Myocyte (in vitro differentiated cells): ENCODE measurements at regions not wholly inside any gene's neighbourhood (a gene's known extent, or its start where the extent isn't known, plus 50 kb on each side); places are given as distances from the start of the nearest gene placed in this dataset.
"Not testable (repeated sequence)": the region's sequence is repeated elsewhere in the genome, so short reads cannot be mapped to it uniquely, and the experiment has no call there.

ENCODE experiments used
- DNase-seq: peaks from one replicate; pipeline ENCODE4 v3.0.0-alpha.2; 2012; ENCODE audit warnings: low read depth

- not testable (repeated sequence) for DNase-seq
Measured at GRCh38 chr2:156254637-156255067, 77.9 kb downstream of the NR4A2 start.

- DNase-seq, result no peak
Measured at GRCh38 chr2:156253765-156254164, 78.8 kb downstream of the NR4A2 start.

GRCh38 chr2:156242874-156243273 lies 89.6 kb downstream of the NR4A2 start:
- DNase-seq, result no peak

- DNase-seq, result no peak
Measured at GRCh38 chr2:156237558-156237957, 95.0 kb downstream of the NR4A2 start.

GRCh38 chr2:156229724-156230362 lies 102.7 kb downstream of the NR4A2 start:
- no peak for DNase-seq

GRCh38 chr2:156223328-156223727 lies 109.2 kb downstream of the NR4A2 start:
- DNase-seq, result not testable (repeated sequence)

GRCh38 chr2:156221703-156222102 lies 110.8 kb downstream of the NR4A2 start:
- no peak for DNase-seq

- DNase-seq, result no peak
Measured at GRCh38 chr2:156219491-156220100, 112.9 kb downstream of the NR4A2 start.

- DNase-seq, result no peak
Measured at GRCh38 chr2:156215656-156216055, 116.9 kb downstream of the NR4A2 start.

- DNase-seq, result no peak
Measured at GRCh38 chr2:156211318-156211717, 121.2 kb downstream of the NR4A2 start.

- no peak for DNase-seq
Measured at GRCh38 chr2:156206355-156206754, 126.2 kb downstream of the NR4A2 start.

GRCh38 chr2:156199588-156199987 lies 132.9 kb downstream of the NR4A2 start:
- no peak for DNase-seq

GRCh38 chr2:156196031-156196430 lies 136.5 kb downstream of the NR4A2 start:
- no peak for DNase-seq

GRCh38 chr2:156192468-156192867 lies 140.1 kb downstream of the NR4A2 start:
- peak; percentile 2 for DNase-seq

- DNase-seq, result peak; percentile 3
Measured at GRCh38 chr2:156191527-156191926, 141.0 kb downstream of the NR4A2 start.

- DNase-seq, result no peak
Measured at GRCh38 chr2:156190517-156190916, 142.0 kb downstream of the NR4A2 start.

GRCh38 chr2:156189584-156189983 lies 142.9 kb downstream of the NR4A2 start:
- no peak for DNase-seq

GRCh38 chr2:156189143-156189542 lies 143.4 kb downstream of the NR4A2 start:
- no peak for DNase-seq

GRCh38 chr2:156182132-156182531 lies 150.4 kb downstream of the NR4A2 start:
- DNase-seq, result no peak

GRCh38 chr2:156181208-156181607 lies 151.3 kb downstream of the NR4A2 start:
- no peak for DNase-seq

GRCh38 chr2:156177654-156178053 lies 154.9 kb downstream of the NR4A2 start:
- DNase-seq, result no peak

GRCh38 chr2:156175946-156176345 lies 156.6 kb downstream of the NR4A2 start:
- DNase-seq, result no peak

- no peak for DNase-seq
Measured at GRCh38 chr2:156170929-156171328, 161.6 kb downstream of the NR4A2 start.
